ENCODE measurements at regions not wholly inside any gene's neighbourhood (a gene's known extent, or its start where the extent isn't known, plus 50 kb on each side); places are given as distances from the start of the nearest gene placed in this dataset.

- no peak for TF ChIP-seq CTCF (IDR thresholded peaks at IDR 0.05)
- no peak for TF ChIP-seq POLR2A (IDR thresholded peaks at IDR 0.05)
- no peak for TF ChIP-seq EP300 (IDR thresholded peaks at IDR 0.05; ENCODE audit: low read depth)
These were observed 89.6 kb upstream of the ITGB1 start for GRCh38 chr10:33047655-33048054.
